Stomach (tissue), 8 donors: ENCODE measurements at regions not wholly inside any gene's neighbourhood (a gene's known extent, or its start where the extent isn't known, plus 50 kb on each side); places are given as distances from the start of the nearest gene placed in this dataset.

Source experiments
- DNase-seq, 2 donors: peaks; one replicate each; pipeline versions ENCODE4 v3.0.0 to v3.0.0-alpha.2; 2013 to 2019
- H3K27ac ChIP-seq, 5 donors: fragments of 200-600 bp in 4 of 5; sonication (generic) in 4 of 5; one replicate each; pipeline ENCODE4 v1.5.1; 2013 to 2019; ENCODE audit warnings: mild to moderate bottlenecking in 1 of 5, moderate library complexity in 1 of 5
- H3K27me3 ChIP-seq, 3 donors: fragments of 200-600 bp; sonication (generic); one replicate each; pipeline ENCODE4 v1.5.1; 2017 to 2019; ENCODE audit warnings: mixed run types in 1 of 3
- H3K36me3 ChIP-seq, 4 donors: fragments of 200-600 bp; sonication (generic); 1 replicate in 3 of 4; 2 replicates in 1 of 4; pipeline ENCODE4 v1.5.1; 2016 to 2019
- H3K4me1 ChIP-seq, 4 donors: fragments of 200-600 bp; sonication (generic); one replicate each; pipeline ENCODE4 v1.5.1; 2016 to 2019
- H3K4me3 ChIP-seq, 4 donors: fragments of 200-600 bp; sonication (generic) in 3 of 4; one replicate each; pipeline ENCODE4 v1.5.1; 2016 to 2019; ENCODE audit warnings: mild to moderate bottlenecking in 1 of 4
- H3K9me3 ChIP-seq, 4 donors: fragments of 200-600 bp; sonication (generic); one replicate each; pipeline ENCODE4 v1.5.1; 2016 to 2019
- EP300 ChIP-seq: sonication (generic); formaldehyde crosslinking; IDR thresholded peaks from one replicate; pipeline ENCODE4 v1.6.1; 2017; ENCODE audit warnings: antibody characterized with exemption
- POLR2A ChIP-seq, 4 donors: fragments of 450-650 bp; IDR thresholded peaks; one replicate each; pipeline ENCODE4 v1.6.1; 2016; ENCODE audit warnings: antibody characterized with exemption in 4 of 4, control low read depth in 2 of 4, mild to moderate bottlenecking in 1 of 4, moderate library complexity in 1 of 4
- POLR2AphosphoS5 ChIP-seq, 3 donors: sonication (generic); formaldehyde crosslinking; IDR thresholded peaks; one replicate each; pipeline ENCODE4 v1.6.1; 2016; ENCODE audit warnings: antibody characterized with exemption in 3 of 3
- WGBS, 5 donors: extraction: QIAGEN DNeasy Blood & Tissue Kit in 3 of 5; methylation state at CpG; one replicate each; pipeline versions ENCODE4 v1.1.5 to v1.1.7; 2013 to 2018; 5-methylcytosine and 5-hydroxymethylcytosine counted together
- intact Hi-C: fragments of 100-400 bp; cut with DNase I; formaldehyde crosslinking; loops from one replicate; pipeline ENCODE4 v1.15.1; 2023; ENCODE audit warnings: low total_unique reads
- TF ChIP-seq, protein P1 (sequence below), 7 experiments: fragments of 450-650 bp in 4 of 7; fragments of 200-600 bp in 3 of 7; sonication (generic) in 3 of 7; IDR thresholded peaks; one replicate each; pipeline ENCODE4 v1.5.1; 2016 to 2019; ENCODE audit warnings: antibody characterized with exemption in 7 of 7, control low read depth in 2 of 7, mild to moderate bottlenecking in 1 of 7
- donor health status: healthy with polysubstance abuse.
- donor health status: Bipolar disorder and iron deficiency.
- donor health status: healthy.

GRCh38 chr1:195820925-195821324, 787.3 kb downstream of the KCNT2 start:
- TF ChIP-seq POLR2AphosphoS5 (IDR thresholded peaks at IDR 0.05) (no peak), POLR2A (IDR thresholded peaks at IDR 0.05) (no peak), EP300 (no peak)
- TF ChIP-seq, protein P1, sequence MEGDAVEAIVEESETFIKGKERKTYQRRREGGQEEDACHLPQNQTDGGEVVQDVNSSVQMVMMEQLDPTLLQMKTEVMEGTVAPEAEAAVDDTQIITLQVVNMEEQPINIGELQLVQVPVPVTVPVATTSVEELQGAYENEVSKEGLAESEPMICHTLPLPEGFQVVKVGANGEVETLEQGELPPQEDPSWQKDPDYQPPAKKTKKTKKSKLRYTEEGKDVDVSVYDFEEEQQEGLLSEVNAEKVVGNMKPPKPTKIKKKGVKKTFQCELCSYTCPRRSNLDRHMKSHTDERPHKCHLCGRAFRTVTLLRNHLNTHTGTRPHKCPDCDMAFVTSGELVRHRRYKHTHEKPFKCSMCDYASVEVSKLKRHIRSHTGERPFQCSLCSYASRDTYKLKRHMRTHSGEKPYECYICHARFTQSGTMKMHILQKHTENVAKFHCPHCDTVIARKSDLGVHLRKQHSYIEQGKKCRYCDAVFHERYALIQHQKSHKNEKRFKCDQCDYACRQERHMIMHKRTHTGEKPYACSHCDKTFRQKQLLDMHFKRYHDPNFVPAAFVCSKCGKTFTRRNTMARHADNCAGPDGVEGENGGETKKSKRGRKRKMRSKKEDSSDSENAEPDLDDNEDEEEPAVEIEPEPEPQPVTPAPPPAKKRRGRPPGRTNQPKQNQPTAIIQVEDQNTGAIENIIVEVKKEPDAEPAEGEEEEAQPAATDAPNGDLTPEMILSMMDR (IDR thresholded peaks at IDR 0.05): no peak
- no peaks in the 10 kb centered on the region for H3K36me3 ChIP-seq
- DNase-seq: no peak
- no peaks in the 10 kb centered on the region for H3K4me1 ChIP-seq
- no peaks in the 10 kb centered on the region for H3K27me3 ChIP-seq
- intact Hi-C loops: no loop called here
- no peak overlapping the region for H3K4me3 ChIP-seq
- peaks cover 0 to 16% (median 4%) of the 10 kb centered on the region in 4 donors for H3K9me3 ChIP-seq
- WGBS, 5 donors: 72 to 90% (median 86%) methylated on average over 3 of the region's 3 CpGs
- H3K27ac ChIP-seq: no peak overlapping the region

DNA sequence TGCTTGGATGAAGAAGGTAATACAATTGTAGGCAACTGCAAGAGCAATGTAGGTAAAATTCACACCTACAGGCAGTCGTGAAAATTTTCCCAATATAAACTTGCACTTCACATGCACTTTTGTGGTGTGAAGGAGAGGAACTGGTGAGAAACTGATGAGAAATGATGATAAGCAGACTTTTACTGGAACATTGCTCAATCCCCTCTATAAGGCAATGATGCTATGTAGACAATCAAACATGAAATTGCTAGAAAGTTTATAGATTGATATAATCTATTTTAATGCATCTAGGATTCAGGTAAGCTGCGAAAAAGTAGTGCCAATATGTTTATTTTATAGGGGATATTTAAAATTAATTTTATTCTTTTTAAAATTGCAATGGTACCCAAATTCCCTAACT, 802.2 kb downstream of the KCNT2 start:
- intact Hi-C loops: no loop called here
- no peaks in the 10 kb centered on the region for H3K9me3 ChIP-seq
- no peaks in the 10 kb centered on the region for H3K27me3 ChIP-seq
- H3K27ac ChIP-seq: no peak overlapping the region
- no peak overlapping the region for H3K4me3 ChIP-seq
- no peak for DNase-seq
- WGBS, 5 donors: 54 to 74% (median 71%) methylated on average over 2 of the region's 2 CpGs
- TF ChIP-seq POLR2A (IDR thresholded peaks at IDR 0.05): no peak
- TF ChIP-seq, protein P1 (IDR thresholded peaks at IDR 0.05): no peak
- TF ChIP-seq EP300: no peak
- no peak for TF ChIP-seq POLR2AphosphoS5 (IDR thresholded peaks at IDR 0.05)
- H3K36me3 ChIP-seq: no peaks in the 10 kb centered on the region
- H3K4me1 ChIP-seq: no peaks in the 10 kb centered on the region

DNA sequence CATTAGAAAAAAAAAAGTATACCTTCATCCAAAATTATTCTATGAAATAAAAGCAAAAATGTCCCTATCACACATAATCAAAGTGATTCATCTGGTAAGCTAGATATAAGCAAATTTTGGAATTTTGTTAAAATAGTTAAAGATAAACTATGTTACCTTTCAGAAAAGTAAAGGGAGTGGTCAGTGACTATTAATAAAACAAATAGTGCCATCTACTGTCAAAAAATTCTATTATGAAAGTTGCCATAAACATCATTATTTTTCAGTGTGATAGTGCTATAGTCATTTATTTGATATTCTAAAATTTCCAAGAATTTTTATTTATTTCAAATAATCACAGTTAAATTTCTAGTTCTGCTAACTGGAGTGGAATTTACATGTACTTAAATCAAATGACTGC, 803.7 kb downstream of the KCNT2 start:
- no peaks in the 10 kb centered on the region for H3K27me3 ChIP-seq
- H3K4me1 ChIP-seq: no peaks in the 10 kb centered on the region
- no peaks in the 10 kb centered on the region for H3K36me3 ChIP-seq
- no peak for DNase-seq
- intact Hi-C loops: no loop called here
- no peak overlapping the region for H3K27ac ChIP-seq
- H3K9me3 ChIP-seq: no peaks in the 10 kb centered on the region
- no peak overlapping the region for H3K4me3 ChIP-seq
- no peak for TF ChIP-seq POLR2AphosphoS5 (IDR thresholded peaks at IDR 0.05)
- TF ChIP-seq, protein P1 (IDR thresholded peaks at IDR 0.05): no peak

DNA sequence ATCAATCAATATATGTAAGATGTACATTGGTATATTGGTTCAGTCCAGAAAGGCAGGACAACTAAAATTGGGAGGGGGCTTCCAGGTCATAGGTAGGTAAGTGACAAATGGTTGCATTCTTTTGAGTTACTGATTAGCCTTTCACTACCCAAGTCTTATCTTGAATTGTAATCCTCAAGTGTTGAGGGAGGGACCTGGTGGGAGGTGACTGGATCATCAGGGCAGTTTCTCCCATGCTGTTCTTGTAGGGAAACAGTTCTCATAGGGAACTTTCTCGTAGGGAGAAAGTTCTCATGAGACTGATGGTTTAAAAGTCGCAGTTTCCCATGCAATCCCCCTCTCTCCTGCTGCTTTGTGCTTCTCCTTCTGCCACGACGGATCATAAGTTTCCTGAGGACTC, 809.2 kb downstream of the KCNT2 start:
- intact Hi-C loops: no loop called here
- TF ChIP-seq, protein P1 (IDR thresholded peaks at IDR 0.05): no peak
- no peak for TF ChIP-seq EP300
- WGBS, 5 donors: 60 to 71% (median 68%) methylated on average over 4 of the region's 4 CpGs

GRCh38 chr1:195794225-195794624, 814.0 kb downstream of the KCNT2 start:
- no peak for DNase-seq
- no peaks in the 10 kb centered on the region for H3K36me3 ChIP-seq
- H3K27me3 ChIP-seq: no peaks in the 10 kb centered on the region
- 76 to 93% (median 88%) methylated on average over 3 of the region's 3 CpGs for WGBS, 5 donors
- H3K4me1 ChIP-seq: no peaks in the 10 kb centered on the region
- no peak overlapping the region for H3K4me3 ChIP-seq
- no peak for TF ChIP-seq POLR2AphosphoS5 (IDR thresholded peaks at IDR 0.05)
- no peak for TF ChIP-seq EP300
- TF ChIP-seq, protein P1 (IDR thresholded peaks at IDR 0.05): no peak
- TF ChIP-seq POLR2A (IDR thresholded peaks at IDR 0.05): no peak
- H3K9me3 ChIP-seq: peaks cover 0 to 14% (median 5%) of the 10 kb centered on the region in 4 donors
- intact Hi-C loops: no loop called here
- no peak overlapping the region for H3K27ac ChIP-seq

More for the DNA sequence above, 809.2 kb downstream of the KCNT2 start:
- no peaks in the 10 kb centered on the region for H3K27me3 ChIP-seq
- no peaks in the 10 kb centered on the region for H3K36me3 ChIP-seq
- H3K4me1 ChIP-seq: no peaks in the 10 kb centered on the region
- no peak overlapping the region for H3K4me3 ChIP-seq
- no peak for DNase-seq
- no peaks in the 10 kb centered on the region for H3K9me3 ChIP-seq
- H3K27ac ChIP-seq: no peak overlapping the region
